Transverse colon (tissue), 4 donors: ENCODE measurements at regions not wholly inside any gene's neighbourhood (a gene's known extent, or its start where the extent isn't known, plus 50 kb on each side); places are given as distances from the start of the nearest gene placed in this dataset.

Experiments
- DNase-seq: peaks from one replicate; pipeline ENCODE4 v3.0.0-alpha.2; 2019
- H3K27ac ChIP-seq, 4 donors: fragments of 200-600 bp; sonication (generic); 2 replicates each; pipeline ENCODE4 v1.5.1; 2016 to 2018; ENCODE audit warnings: inconsistent platforms in 4 of 4
- H3K27me3 ChIP-seq: fragments of 200-600 bp; sonication (generic); 2 replicates; pipeline ENCODE4 v1.5.1; 2017; ENCODE audit warnings: inconsistent platforms
- H3K36me3 ChIP-seq, 4 donors: fragments of 200-600 bp; sonication (generic); 2 replicates each; pipeline ENCODE4 v1.5.1; 2017 to 2019; ENCODE audit warnings: inconsistent platforms in 4 of 4
- H3K4me1 ChIP-seq, 4 donors: fragments of 200-600 bp; sonication (generic); 2 replicates each; pipeline ENCODE4 v1.5.1; 2017 to 2020; ENCODE audit warnings: inconsistent platforms in 4 of 4
- H3K4me3 ChIP-seq, 4 donors: fragments of 200-600 bp; sonication (generic); 1 replicate in 1 of 4; 2 replicates in 3 of 4; pipeline versions ENCODE4 v1.5.1 to v1.6.1; 2017 to 2019; ENCODE audit warnings: inconsistent platforms in 4 of 4
- H3K9me3 ChIP-seq, 2 donors: fragments of 200-600 bp; sonication (generic); 2 replicates each; pipeline ENCODE4 v1.5.1; 2017 to 2019; ENCODE audit warnings: inconsistent platforms in 2 of 2
- CTCF ChIP-seq, 5 experiments: fragments of 200-600 bp in 3 of 5; fragments of 450-650 bp in 2 of 5; sonication (generic) in 3 of 5; IDR thresholded peaks; 1 replicate in 2 of 5; 2 replicates in 3 of 5; pipeline ENCODE4 v1.5.1; 2016 to 2017; ENCODE audit warnings: antibody characterized with exemption in 5 of 5, inconsistent platforms in 3 of 5, mild to moderate bottlenecking in 2 of 5, moderate library complexity in 1 of 5
- EP300 ChIP-seq: sonication (generic); formaldehyde crosslinking; IDR thresholded peaks from one replicate; pipeline ENCODE4 v1.6.1; 2017; ENCODE audit warnings: antibody characterized with exemption, low read depth
- POLR2A ChIP-seq: fragments of 450-650 bp; IDR thresholded peaks from one replicate; pipeline ENCODE4 v1.6.1; 2016; ENCODE audit warnings: antibody characterized with exemption, mild to moderate bottlenecking, moderate library complexity
- POLR2AphosphoS5 ChIP-seq, 3 donors: sonication (generic); formaldehyde crosslinking; IDR thresholded peaks; one replicate each; pipeline ENCODE4 v1.6.1; 2016; ENCODE audit warnings: antibody characterized with exemption in 3 of 3
- WGBS, 2 donors: methylation state at CpG; one replicate each; pipeline ENCODE4 v1.1.5; 2018; ENCODE audit warnings: low coverage in 1 of 2; 5-methylcytosine and 5-hydroxymethylcytosine counted together
- in situ Hi-C, 4 donors: fragments of 200-750 bp; cut with MboI; loops; one replicate each; pipeline versions ENCODE4 v1.15.0 to v1.15.1; 2017; ENCODE audit warnings: low sequenced_read_pairs in 3 of 4, low pct_ligation_motif_present in 1 of 4, low pct_unique_long_range_greater_than_20kb in 1 of 4
- intact Hi-C: fragments of 100-400 bp; cut with DNase I; formaldehyde crosslinking; loops from one replicate; pipeline ENCODE4 v1.15.1; 2023; ENCODE audit warnings: low total_unique reads

GRCh38 chr18:28338316-28338715 is 161.4 kb upstream of the CDH2 start:
- H3K27ac ChIP-seq: no peak overlapping the region
- 89 to 100% methylated on average over 1 of the region's 1 CpG for WGBS, 2 donors
- no peaks in the 10 kb centered on the region for H3K36me3 ChIP-seq
- H3K27me3 ChIP-seq: no peaks in the 10 kb centered on the region
- H3K4me3 ChIP-seq: no peak overlapping the region
- TF ChIP-seq CTCF (IDR thresholded peaks at IDR 0.05) (no peak), EP300 (no peak), POLR2AphosphoS5 (IDR thresholded peaks at IDR 0.05) (no peak), POLR2A (no peak)
- DNase-seq: no peak
- H3K4me1 ChIP-seq: no peaks in the 10 kb centered on the region
- no peaks in the 10 kb centered on the region for H3K9me3 ChIP-seq
- intact Hi-C loops: no loop called here
- in situ Hi-C loops: loop anchor here in 2 of 4 donors (25.0 kb wide), 1 partner anchor 101 kb away; no protein-coding TSS in a partner anchor

DNA sequence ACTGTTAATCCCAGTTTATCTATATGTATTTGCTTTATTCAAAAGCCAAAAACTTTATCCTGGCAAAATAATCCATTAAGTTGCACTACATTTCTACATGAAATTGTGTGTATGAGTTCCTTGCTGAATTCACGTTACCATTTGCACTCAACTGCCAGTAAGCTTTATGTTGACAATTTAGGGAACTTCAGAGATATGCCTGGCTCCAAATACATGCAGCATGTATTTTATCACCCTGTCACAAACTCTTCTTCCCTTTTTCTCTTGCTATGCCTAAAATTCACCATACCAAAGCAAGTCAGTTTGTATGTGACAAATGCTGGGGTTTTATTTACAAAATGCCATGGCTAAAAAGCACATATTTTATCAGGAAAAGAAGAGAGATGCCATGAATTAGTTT is 157.6 kb upstream of the CDH2 start:
- DNase-seq: no peak
- Histone ChIP-seq H3K36me3 (no peaks in the 10 kb centered on the region), H3K4me3 (no peak overlapping the region), H3K4me1 (no peaks in the 10 kb centered on the region), H3K27me3 (no peaks in the 10 kb centered on the region), H3K27ac (no peak overlapping the region), H3K9me3 (no peaks in the 10 kb centered on the region)
- TF ChIP-seq POLR2A: no peak
- TF ChIP-seq POLR2AphosphoS5 (IDR thresholded peaks at IDR 0.05): no peak
- TF ChIP-seq CTCF (IDR thresholded peaks at IDR 0.05): no peak
- TF ChIP-seq EP300: no peak
- in situ Hi-C loops: loop anchor here in 2 of 4 donors (25.0 kb wide), 1 partner anchor 97 kb away; no protein-coding TSS in a partner anchor
- 68 to 70% methylated on average over 1 of the region's 1 CpG for WGBS, 2 donors
- intact Hi-C loops: no loop called here

GRCh38 chr18:28332071-28332470 is 155.1 kb upstream of the CDH2 start:
- TF ChIP-seq CTCF (IDR thresholded peaks at IDR 0.05) (no peak), POLR2AphosphoS5 (IDR thresholded peaks at IDR 0.05) (no peak), EP300 (no peak), POLR2A (no peak)
- intact Hi-C loops: no loop called here
- Histone ChIP-seq H3K27ac (no peak overlapping the region), H3K9me3 (no peaks in the 10 kb centered on the region), H3K36me3 (no peaks in the 10 kb centered on the region), H3K27me3 (no peaks in the 10 kb centered on the region), H3K4me1 (no peaks in the 10 kb centered on the region), H3K4me3 (no peak overlapping the region)
- 52 to 61% methylated on average over 3 of the region's 3 CpGs for WGBS, 2 donors
- in situ Hi-C loops: loop anchor here in 2 of 4 donors (25.0 kb wide), 1 partner anchor 95 kb away; no protein-coding TSS in a partner anchor
- DNase-seq: no peak

DNA sequence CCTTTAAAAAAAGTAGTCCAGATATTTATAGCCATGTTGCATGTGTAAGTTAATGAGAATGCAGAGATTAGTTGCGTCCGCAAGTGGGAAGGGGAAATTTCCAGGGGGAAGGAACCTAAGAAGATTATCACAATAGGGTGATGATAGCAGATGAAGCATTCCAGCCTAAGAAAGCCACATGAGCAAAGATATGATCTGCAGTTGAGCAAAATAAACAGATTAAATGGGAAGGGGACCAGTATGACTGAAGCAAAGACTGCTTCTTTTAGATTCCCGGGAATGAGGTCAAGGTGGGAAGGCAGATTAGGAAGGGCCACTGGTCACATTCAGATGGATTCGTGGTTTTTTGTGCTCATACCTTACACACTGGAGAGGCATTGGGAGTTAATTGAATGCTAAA is 154.6 kb upstream of the CDH2 start:
- TF ChIP-seq EP300 (no peak), CTCF (IDR thresholded peaks at IDR 0.05) (no peak), POLR2A (no peak), POLR2AphosphoS5 (IDR thresholded peaks at IDR 0.05) (no peak)
- Histone ChIP-seq H3K4me3 (no peak overlapping the region), H3K9me3 (peaks cover 0 to 2% of the 10 kb centered on the region in 2 donors), H3K27ac (no peak overlapping the region), H3K4me1 (no peaks in the 10 kb centered on the region), H3K36me3 (no peaks in the 10 kb centered on the region), H3K27me3 (no peaks in the 10 kb centered on the region)
- 79 to 85% methylated on average over 4 of the region's 4 CpGs for WGBS, 2 donors
- in situ Hi-C loops: loop anchor here in 2 of 4 donors (25.0 kb wide), 1 partner anchor 94 kb away; no protein-coding TSS in a partner anchor
- intact Hi-C loops: no loop called here
- DNase-seq: no peak
